Astrocyte of the spinal cord (primary cell): ENCODE measurements at regions not wholly inside any gene's neighbourhood (a gene's known extent, or its start where the extent isn't known, plus 50 kb on each side); places are given as distances from the start of the nearest gene placed in this dataset.

Experiments
- DNase-seq: peaks from one replicate; pipeline ENCODE4 v3.0.0; 2011; ENCODE audit warnings: low read depth, low spot score
- H3K4me3 ChIP-seq: 2 replicates; pipeline ENCODE4 v1.5.1; 2011; ENCODE audit warnings: low read depth, mild to moderate bottlenecking, low read length, moderate library complexity
- CTCF ChIP-seq: IDR thresholded peaks from 2 replicates; pipeline ENCODE4 v1.5.1; 2012; ENCODE audit warnings: low read depth, mild to moderate bottlenecking, low read length, inconsistent platforms
- in situ Hi-C: cut with HindIII; loops from 2 replicates; pipeline ENCODE4 v1.10.0; 2017; ENCODE audit warnings: low sequenced_read_pairs

DNA sequence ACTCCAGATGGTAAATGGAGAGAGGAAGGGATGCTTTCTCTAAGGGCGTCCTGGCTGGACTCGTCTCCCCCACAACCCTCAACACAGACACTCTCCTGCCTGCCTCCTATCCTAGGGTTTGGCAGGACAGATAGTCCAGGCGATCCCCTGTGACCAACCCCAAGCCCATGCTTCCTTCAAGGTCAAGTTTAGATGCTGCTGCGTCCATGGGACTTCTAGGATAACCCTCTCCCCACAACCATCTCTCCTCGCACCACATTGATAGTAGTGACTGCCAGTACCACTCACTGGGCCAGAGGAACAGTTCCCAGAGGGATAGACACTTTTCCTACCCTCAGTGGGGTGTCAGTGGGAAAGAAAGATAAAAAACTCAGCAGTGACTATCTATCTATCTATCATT lies 166.0 kb downstream of the ABHD5 start:
- in situ Hi-C loops, result no loop called here
- no peak for TF ChIP-seq CTCF
- no peak for DNase-seq
- no peak overlapping the region for H3K4me3 ChIP-seq

DNA sequence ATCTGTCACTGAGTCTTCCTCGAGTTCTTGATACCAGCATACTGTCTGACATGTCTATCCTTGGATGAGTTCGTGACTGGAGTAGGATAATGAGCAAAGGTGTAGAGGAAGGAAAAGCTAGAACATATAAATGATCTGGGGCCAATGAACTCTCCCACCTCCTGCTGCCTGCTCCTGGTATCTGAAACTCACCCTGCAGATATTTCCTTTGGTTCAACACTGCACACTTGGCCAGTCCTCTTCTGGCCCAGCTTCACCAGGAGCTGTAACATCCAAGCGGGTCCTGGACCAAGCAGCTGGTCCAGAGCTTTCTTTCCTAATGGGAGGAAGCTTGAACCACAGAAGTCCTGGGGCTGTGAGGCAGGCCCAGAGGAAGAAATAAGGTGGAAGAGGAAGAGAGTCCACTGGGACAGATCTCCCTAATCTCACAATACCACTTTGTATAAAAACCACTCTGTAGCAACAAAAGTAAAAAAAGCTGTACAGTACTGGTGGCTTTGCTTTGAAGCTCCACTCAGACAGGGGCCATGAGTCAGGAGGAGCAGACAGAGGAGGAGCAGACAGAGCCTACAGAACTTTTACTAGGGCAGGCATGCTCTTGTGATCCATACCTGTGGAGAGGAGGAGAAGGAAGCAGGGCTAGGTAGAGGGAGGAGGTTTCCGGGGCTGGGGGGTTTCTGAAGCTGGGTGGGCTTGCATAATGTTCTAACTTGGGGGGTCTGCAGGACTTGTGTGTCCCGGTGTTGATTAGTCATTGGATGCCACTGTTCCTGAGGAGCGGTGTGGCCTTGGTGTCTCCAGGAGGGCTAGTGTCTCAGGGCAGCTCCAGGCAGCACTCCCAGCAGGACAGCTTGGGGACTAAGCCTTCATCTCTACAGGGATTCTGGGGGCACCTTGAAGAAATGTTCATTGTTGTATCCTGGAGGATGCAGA lies 166.9 kb downstream of the ABHD5 start:
- DNase-seq, result peak; percentile 45
- no peak overlapping the region for H3K4me3 ChIP-seq
- in situ Hi-C loops, result no loop called here
- TF ChIP-seq CTCF, result no peak

DNA sequence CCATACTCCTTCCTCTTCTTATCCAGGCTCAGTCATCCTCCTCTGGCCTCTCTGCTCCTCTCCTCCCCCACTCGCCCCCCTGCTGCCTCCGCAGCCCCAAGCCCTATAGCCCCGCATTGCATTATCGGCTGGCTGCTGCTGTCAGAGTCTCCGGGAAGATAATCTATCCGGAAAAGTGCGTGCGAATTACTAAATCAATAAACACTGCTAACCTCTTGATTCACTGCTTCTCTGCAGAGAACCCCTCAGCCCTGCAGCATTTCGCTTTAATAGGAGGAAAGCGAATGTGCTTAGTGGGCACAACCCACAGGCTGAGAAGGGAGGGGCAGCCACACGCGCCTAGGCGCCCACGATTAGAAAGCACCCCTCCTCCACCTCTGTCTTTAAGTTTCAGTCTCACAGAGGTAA lies 167.6 kb downstream of the ABHD5 start:
- DNase-seq, result peak; percentile 15
- no peak overlapping the region for H3K4me3 ChIP-seq
- TF ChIP-seq CTCF, result no peak
- in situ Hi-C loops, result no loop called here

DNA sequence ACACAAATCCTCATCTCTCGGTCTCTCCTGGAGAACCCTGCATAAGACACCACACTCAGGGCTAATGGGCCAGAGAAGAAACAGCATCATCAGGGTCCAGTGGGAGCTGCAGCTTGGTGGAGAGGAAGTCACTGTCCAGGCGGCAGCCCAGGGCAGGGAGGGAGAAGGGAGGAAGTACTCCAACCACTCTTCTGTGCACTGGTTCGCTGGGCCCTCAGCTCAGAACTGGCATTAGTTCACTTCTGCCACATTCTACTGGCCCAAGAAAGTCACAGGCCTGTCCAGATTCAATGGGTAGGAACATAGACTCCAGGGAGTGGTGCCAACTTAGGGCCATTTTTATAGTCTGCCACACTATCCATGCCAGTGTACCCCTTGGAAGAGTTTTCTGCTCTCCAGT lies 169.0 kb downstream of the ABHD5 start:
- H3K4me3 ChIP-seq, result no peak overlapping the region
- in situ Hi-C loops, result no loop called here
- TF ChIP-seq CTCF, result no peak
- DNase-seq, result no peak

GRCh38 chr3:43861635-43862034 lies 170.9 kb downstream of the ABHD5 start:
- in situ Hi-C loops, result no loop called here
- no peak for TF ChIP-seq CTCF
- no peak for DNase-seq
- H3K4me3 ChIP-seq, result no peak overlapping the region

GRCh38 chr3:43862470-43862869 lies 171.7 kb downstream of the ABHD5 start:
- no peak for DNase-seq
- no peak for TF ChIP-seq CTCF

More at GRCh38 chr3:43862470-43862869, 171.7 kb downstream of the ABHD5 start:
- no peak overlapping the region for H3K4me3 ChIP-seq
- in situ Hi-C loops, result no loop called here
